Tibial nerve (tissue), 4 donors: ENCODE measurements at regions not wholly inside any gene's neighbourhood (a gene's known extent, or its start where the extent isn't known, plus 50 kb on each side); places are given as distances from the start of the nearest gene placed in this dataset.

Experiments used
- EP300 ChIP-seq, 2 donors: sonication (generic); formaldehyde crosslinking; IDR thresholded peaks; one replicate each; pipeline ENCODE4 v1.6.1; 2017; ENCODE audit warnings: antibody characterized with exemption in 2 of 2, mild to moderate bottlenecking in 1 of 2
- POLR2A ChIP-seq, 2 donors: fragments of 450-650 bp; IDR thresholded peaks; one replicate each; pipeline ENCODE4 v1.6.1; 2017; ENCODE audit warnings: antibody characterized with exemption in 2 of 2, mild to moderate bottlenecking in 2 of 2, moderate library complexity in 2 of 2
- TF ChIP-seq, protein P1 (sequence below), 5 experiments: fragments of 200-600 bp in 3 of 5; fragments of 450-650 bp in 2 of 5; sonication (generic) in 3 of 5; IDR thresholded peaks; one replicate each; pipeline ENCODE4 v1.5.1; 2016 to 2019; ENCODE audit warnings: antibody characterized with exemption in 5 of 5, mild to moderate bottlenecking in 3 of 5, moderate library complexity in 2 of 5

DNA sequence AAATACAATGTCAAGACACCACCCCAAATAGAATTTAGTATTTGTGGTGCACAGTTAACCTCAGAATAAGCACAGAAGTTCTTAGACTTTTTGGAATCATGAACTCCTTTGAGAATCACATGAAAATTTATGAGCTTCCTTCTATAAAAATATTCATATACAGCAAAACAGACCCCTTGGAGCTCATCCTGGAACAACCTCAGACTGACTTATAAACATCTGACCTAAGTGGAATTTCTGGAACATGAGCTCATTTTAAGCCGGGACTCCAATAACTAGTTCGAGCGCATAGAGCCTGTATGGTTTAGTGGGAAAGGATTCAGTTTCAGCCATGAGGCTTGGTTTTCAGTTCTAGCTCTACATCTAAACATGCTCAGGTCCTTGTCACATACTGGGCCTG lies 192.3 kb downstream of the DEPDC1B start:
- TF ChIP-seq, protein P1, sequence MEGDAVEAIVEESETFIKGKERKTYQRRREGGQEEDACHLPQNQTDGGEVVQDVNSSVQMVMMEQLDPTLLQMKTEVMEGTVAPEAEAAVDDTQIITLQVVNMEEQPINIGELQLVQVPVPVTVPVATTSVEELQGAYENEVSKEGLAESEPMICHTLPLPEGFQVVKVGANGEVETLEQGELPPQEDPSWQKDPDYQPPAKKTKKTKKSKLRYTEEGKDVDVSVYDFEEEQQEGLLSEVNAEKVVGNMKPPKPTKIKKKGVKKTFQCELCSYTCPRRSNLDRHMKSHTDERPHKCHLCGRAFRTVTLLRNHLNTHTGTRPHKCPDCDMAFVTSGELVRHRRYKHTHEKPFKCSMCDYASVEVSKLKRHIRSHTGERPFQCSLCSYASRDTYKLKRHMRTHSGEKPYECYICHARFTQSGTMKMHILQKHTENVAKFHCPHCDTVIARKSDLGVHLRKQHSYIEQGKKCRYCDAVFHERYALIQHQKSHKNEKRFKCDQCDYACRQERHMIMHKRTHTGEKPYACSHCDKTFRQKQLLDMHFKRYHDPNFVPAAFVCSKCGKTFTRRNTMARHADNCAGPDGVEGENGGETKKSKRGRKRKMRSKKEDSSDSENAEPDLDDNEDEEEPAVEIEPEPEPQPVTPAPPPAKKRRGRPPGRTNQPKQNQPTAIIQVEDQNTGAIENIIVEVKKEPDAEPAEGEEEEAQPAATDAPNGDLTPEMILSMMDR (IDR thresholded peaks at IDR 0.05) = no peak
- TF ChIP-seq POLR2A (IDR thresholded peaks at IDR 0.05) (no peak), EP300 (IDR thresholded peaks at IDR 0.05) (no peak)
